Thymus (tissue), 11 donors: ENCODE measurements at regions not wholly inside any gene's neighbourhood (a gene's known extent, or its start where the extent isn't known, plus 50 kb on each side); places are given as distances from the start of the nearest gene placed in this dataset.

Experiments used
- DNase-seq, 9 donors: peaks; one replicate each; pipeline ENCODE4 v3.0.0-alpha.2; 2013; ENCODE audit warnings: low spot score in 9 of 9, low read depth in 6 of 9, missing footprints in 1 of 9
- H3K27ac ChIP-seq, 2 donors: one replicate each; pipeline ENCODE4 v1.5.1; 2013; ENCODE audit warnings: control low read depth in 1 of 2, low read depth in 1 of 2, low read length in 1 of 2, mild to moderate bottlenecking in 1 of 2, moderate library complexity in 1 of 2
- H3K27me3 ChIP-seq, 2 donors: one replicate each; pipeline ENCODE4 v1.5.1; 2013; ENCODE audit warnings: low read length in 1 of 2; ENCODE audit not compliant: control insufficient read depth in 2 of 2, insufficient read depth in 1 of 2
- H3K36me3 ChIP-seq, 2 donors: one replicate each; pipeline ENCODE4 v1.5.1; 2013; ENCODE audit warnings: low read length in 1 of 2, mild to moderate bottlenecking in 1 of 2, moderate library complexity in 1 of 2; ENCODE audit not compliant: control insufficient read depth in 2 of 2, insufficient read depth in 2 of 2
- H3K4me1 ChIP-seq, 2 donors: one replicate each; pipeline ENCODE4 v1.5.1; 2013; ENCODE audit warnings: low read length in 2 of 2; ENCODE audit not compliant: control insufficient read depth in 2 of 2, insufficient read depth in 2 of 2
- H3K4me3 ChIP-seq, 2 donors: one replicate each; pipeline ENCODE4 v1.5.1; 2013; ENCODE audit warnings: low read length in 2 of 2, control low read depth in 1 of 2, mild to moderate bottlenecking in 1 of 2
- H3K9me3 ChIP-seq, 2 donors: one replicate each; pipeline ENCODE4 v1.5.1; 2013; ENCODE audit warnings: low read length in 1 of 2, mild to moderate bottlenecking in 1 of 2; ENCODE audit not compliant: control insufficient read depth in 2 of 2, insufficient read depth in 1 of 2
- WGBS: extraction: QIAGEN DNeasy Blood & Tissue Kit; methylation state at CpG from one replicate; pipeline ENCODE4 v1.1.7; 2013; 5-methylcytosine and 5-hydroxymethylcytosine counted together
- donor health status: healthy.

- no peaks in the 10 kb centered on the region for H3K9me3 ChIP-seq
- H3K36me3 ChIP-seq, result no peaks in the 10 kb centered on the region
- no peak overlapping the region for H3K27ac ChIP-seq
- no peak for DNase-seq
- WGBS, result 72% methylated on average over 2 of the region's 2 CpGs
- H3K4me1 ChIP-seq, result no peaks in the 10 kb centered on the region
- no peak overlapping the region for H3K4me3 ChIP-seq
- no peaks in the 10 kb centered on the region for H3K27me3 ChIP-seq
These were observed 305.9 kb downstream of the CHL1 start for GRCh38 chr3:502486-502885.

GRCh38 chr3:513301-513700 lies 316.7 kb downstream of the CHL1 start:
- H3K9me3 ChIP-seq, result no peaks in the 10 kb centered on the region
- H3K4me1 ChIP-seq, result no peaks in the 10 kb centered on the region
- no peaks in the 10 kb centered on the region for H3K27me3 ChIP-seq
- H3K36me3 ChIP-seq, result no peaks in the 10 kb centered on the region
- no peak overlapping the region for H3K4me3 ChIP-seq
- H3K27ac ChIP-seq, result no peak overlapping the region
- no peak for DNase-seq
- WGBS, result 66% methylated on average over 2 of the region's 2 CpGs

GRCh38 chr3:514192-514591 lies 317.6 kb downstream of the CHL1 start:
- Histone ChIP-seq H3K36me3 (no peaks in the 10 kb centered on the region), H3K27me3 (no peaks in the 10 kb centered on the region), H3K27ac (no peak overlapping the region), H3K4me3 (no peak overlapping the region), H3K4me1 (no peaks in the 10 kb centered on the region), H3K9me3 (no peaks in the 10 kb centered on the region)
- no peak for DNase-seq
- WGBS, result 85% methylated on average over 2 of the region's 2 CpGs

- no peaks in the 10 kb centered on the region for H3K4me1 ChIP-seq
- no peak overlapping the region for H3K4me3 ChIP-seq
- WGBS, result 97% methylated on average over 3 of the region's 3 CpGs
- no peak overlapping the region for H3K27ac ChIP-seq
- no peaks in the 10 kb centered on the region for H3K36me3 ChIP-seq
- no peaks in the 10 kb centered on the region for H3K27me3 ChIP-seq
- DNase-seq, result no peak
- H3K9me3 ChIP-seq, result no peaks in the 10 kb centered on the region
These were observed 322.5 kb downstream of the CHL1 start for GRCh38 chr3:519026-519425.

- Histone ChIP-seq H3K27ac (no peak overlapping the region), H3K27me3 (no peaks in the 10 kb centered on the region), H3K4me1 (no peaks in the 10 kb centered on the region), H3K9me3 (no peaks in the 10 kb centered on the region), H3K36me3 (no peaks in the 10 kb centered on the region), H3K4me3 (no peak overlapping the region)
- no peak for DNase-seq
- 87% methylated on average over 4 of the region's 4 CpGs for WGBS
These were observed 326.3 kb downstream of the CHL1 start for GRCh38 chr3:522888-523287.

- no peak overlapping the region for H3K4me3 ChIP-seq
- no peaks in the 10 kb centered on the region for H3K27me3 ChIP-seq
- H3K9me3 ChIP-seq, result peaks cover 0 to 8% of the 10 kb centered on the region in 2 donors
- DNase-seq, result no peak
- 89% methylated on average over 3 of the region's 3 CpGs for WGBS
- no peaks in the 10 kb centered on the region for H3K4me1 ChIP-seq
- no peak overlapping the region for H3K27ac ChIP-seq
- H3K36me3 ChIP-seq, result no peaks in the 10 kb centered on the region
These were observed 328.9 kb downstream of the CHL1 start for GRCh38 chr3:525415-525814.

GRCh38 chr3:535566-536416 lies 339.2 kb downstream of the CHL1 start:
- no peaks in the 10 kb centered on the region for H3K36me3 ChIP-seq
- peaks cover 0 to 9% of the 10 kb centered on the region in 2 donors for H3K9me3 ChIP-seq
- H3K27me3 ChIP-seq, result no peaks in the 10 kb centered on the region
- DNase-seq, result peak in 1 of 9 donors; percentile 2
- H3K4me3 ChIP-seq, result peak overlapping the region in 1 of 2 donors; percentile 17
- H3K4me1 ChIP-seq, result no peaks in the 10 kb centered on the region
- H3K27ac ChIP-seq, result no peak overlapping the region
- WGBS, result 52% methylated on average over 51 of the region's 51 CpGs

- H3K36me3 ChIP-seq, result no peaks in the 10 kb centered on the region
These were observed 339.9 kb downstream of the CHL1 start for GRCh38 chr3:536417-536813.

GRCh38 chr3:541062-541801 lies 344.7 kb downstream of the CHL1 start:
- Histone ChIP-seq H3K27me3 (no peaks in the 10 kb centered on the region), H3K4me1 (no peaks in the 10 kb centered on the region), H3K4me3 (no peak overlapping the region), H3K36me3 (no peaks in the 10 kb centered on the region), H3K27ac (no peak overlapping the region), H3K9me3 (peaks cover 0 to under 1% of the 10 kb centered on the region in 2 donors)
- no peak for DNase-seq
- WGBS, result 67% methylated on average over 12 of the region's 12 CpGs

More at GRCh38 chr3:536417-536813, 339.9 kb downstream of the CHL1 start:
- H3K4me3 ChIP-seq, result peak overlapping the region in 1 of 2 donors; percentile 17
- H3K4me1 ChIP-seq, result no peaks in the 10 kb centered on the region
- no peak overlapping the region for H3K27ac ChIP-seq
- WGBS, result 85% methylated on average over 6 of the region's 6 CpGs
- no peaks in the 10 kb centered on the region for H3K27me3 ChIP-seq
- DNase-seq, result no peak
- H3K9me3 ChIP-seq, result peaks cover 0 to 9% of the 10 kb centered on the region in 2 donors
